ENCODE measurements at regions not wholly inside any gene's neighbourhood (a gene's known extent, or its start where the extent isn't known, plus 50 kb on each side); places are given as distances from the start of the nearest gene placed in this dataset.
A peak's percentile ranks its signal among the peaks of the same experiment; 100 is the strongest.
"Not testable (repeated sequence)": the region's sequence is repeated elsewhere in the genome, so short reads cannot be mapped to it uniquely, and the experiment has no call there.

DNA sequence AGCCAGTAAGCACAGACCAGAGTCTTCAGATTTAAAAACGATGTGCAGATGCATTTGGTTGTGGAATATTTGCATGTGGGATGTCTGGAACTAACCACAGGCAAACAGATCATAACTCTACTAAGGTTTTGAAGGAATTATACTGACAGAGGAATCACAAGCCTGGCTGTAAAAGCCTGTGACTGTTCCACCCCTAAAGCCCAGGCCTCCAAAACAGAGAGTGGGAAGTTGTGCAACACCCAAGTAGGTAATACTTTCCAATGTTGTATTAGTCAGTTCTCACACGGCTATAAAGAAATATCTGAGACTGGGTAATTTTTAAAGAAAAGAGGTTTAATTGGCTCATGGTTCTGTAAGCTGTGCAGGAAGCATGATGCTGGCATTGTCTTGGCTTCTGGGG lies 68.1 kb upstream of the DCD start:
- WGBS (ENCODE audit: insufficient coverage), result 42% methylated on average over 1 of the region's 2 CpGs
- Histone ChIP-seq H3K4me3 (ENCODE audit: low read length) (no peak overlapping the region), H3K27me3 (ENCODE audit: control insufficient read depth, insufficient read depth, low read length) (no peaks in the 10 kb centered on the region), H3K9me3 (replicated peaks; ENCODE audit: control insufficient read depth, low read depth, low read length) (no peaks in the 10 kb centered on the region), H3K27ac (ENCODE audit: low read length) (no peak overlapping the region), H3K36me3 (ENCODE audit: control insufficient read depth, insufficient read depth, low read length) (no peaks in the 10 kb centered on the region), H3K4me1 (ENCODE audit: control insufficient read depth, insufficient read depth, low read length) (no peaks in the 10 kb centered on the region)
- DNase-seq, result no peak

GRCh38 chr12:54713876-54714275 lies 65.7 kb upstream of the DCD start:
- H3K27me3 ChIP-seq (ENCODE audit: control insufficient read depth, insufficient read depth, low read length); H3K36me3 ChIP-seq (ENCODE audit: control insufficient read depth, insufficient read depth, low read length): not testable (repeated sequence)
- WGBS (ENCODE audit: insufficient coverage), result no CpG with 5 or more reads among the region's 3 CpGs

GRCh38 chr12:54711669-54712068 lies 63.5 kb upstream of the DCD start:
- H3K4me3 ChIP-seq (ENCODE audit: low read length), result no peak overlapping the region
- H3K27me3 ChIP-seq (ENCODE audit: control insufficient read depth, insufficient read depth, low read length), result no peaks in the 10 kb centered on the region

More at GRCh38 chr12:54713876-54714275, 65.7 kb upstream of the DCD start:
- not testable (repeated sequence) for DNase-seq; H3K4me3 ChIP-seq (ENCODE audit: low read length); H3K4me1 ChIP-seq (ENCODE audit: control insufficient read depth, insufficient read depth, low read length); H3K9me3 ChIP-seq (replicated peaks; ENCODE audit: control insufficient read depth, low read depth, low read length); H3K27ac ChIP-seq (ENCODE audit: low read length)

GRCh38 chr12:54708826-54709225 lies 60.7 kb upstream of the DCD start:
- Histone ChIP-seq H3K4me3 (ENCODE audit: low read length) (no peak overlapping the region), H3K27me3 (ENCODE audit: control insufficient read depth, insufficient read depth, low read length) (no peaks in the 10 kb centered on the region), H3K27ac (ENCODE audit: low read length) (no peak overlapping the region), H3K36me3 (ENCODE audit: control insufficient read depth, insufficient read depth, low read length) (no peaks in the 10 kb centered on the region), H3K4me1 (ENCODE audit: control insufficient read depth, insufficient read depth, low read length) (no peaks in the 10 kb centered on the region), H3K9me3 (replicated peaks; ENCODE audit: control insufficient read depth, low read depth, low read length) (no peaks in the 10 kb centered on the region)
- no CpG with 5 or more reads among the region's 4 CpGs for WGBS (ENCODE audit: insufficient coverage)
- DNase-seq, result no peak

More at GRCh38 chr12:54711669-54712068, 63.5 kb upstream of the DCD start:
- WGBS (ENCODE audit: insufficient coverage), result no CpG with 5 or more reads among the region's 1 CpG
- Histone ChIP-seq H3K36me3 (ENCODE audit: control insufficient read depth, insufficient read depth, low read length) (no peaks in the 10 kb centered on the region), H3K9me3 (replicated peaks; ENCODE audit: control insufficient read depth, low read depth, low read length) (no peaks in the 10 kb centered on the region), H3K27ac (ENCODE audit: low read length) (no peak overlapping the region), H3K4me1 (ENCODE audit: control insufficient read depth, insufficient read depth, low read length) (no peaks in the 10 kb centered on the region)
- DNase-seq, result no peak

DNA sequence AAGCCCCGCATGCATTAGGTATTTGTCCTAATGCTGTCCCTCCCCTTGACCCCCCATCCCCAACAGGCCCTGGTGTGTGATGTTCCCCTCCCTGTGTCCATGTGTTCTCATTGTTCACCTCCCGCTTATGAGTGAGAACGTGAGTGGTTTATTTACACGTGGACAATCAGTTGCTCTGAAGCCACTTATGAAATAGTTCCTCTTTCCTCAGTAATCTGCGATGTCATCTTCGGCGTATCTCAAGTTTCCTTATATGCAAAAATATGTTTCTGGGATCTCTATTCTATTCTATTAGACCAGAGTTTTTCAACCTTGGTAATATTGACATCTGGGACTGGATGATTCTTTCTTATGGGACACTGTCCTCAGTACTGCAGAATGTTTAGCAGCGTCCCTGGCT lies 56.0 kb upstream of the DCD start:
- H3K4me1 ChIP-seq (ENCODE audit: control insufficient read depth, insufficient read depth, low read length), result no peaks in the 10 kb centered on the region
- DNase-seq, result no peak
- no peaks in the 10 kb centered on the region for H3K36me3 ChIP-seq (ENCODE audit: control insufficient read depth, insufficient read depth, low read length)
- H3K4me3 ChIP-seq (ENCODE audit: low read length), result no peak overlapping the region
- no peaks in the 10 kb centered on the region for H3K27me3 ChIP-seq (ENCODE audit: control insufficient read depth, insufficient read depth, low read length)
- no peak overlapping the region for H3K27ac ChIP-seq (ENCODE audit: low read length)
- H3K9me3 ChIP-seq (replicated peaks; ENCODE audit: control insufficient read depth, low read depth, low read length), result no peaks in the 10 kb centered on the region
- no CpG with 5 or more reads among the region's 8 CpGs for whole genome bisulfite sequencing (ENCODE audit: insufficient coverage)

- H3K27me3 ChIP-seq (ENCODE audit: control insufficient read depth, insufficient read depth, low read length), result no peaks in the 10 kb centered on the region
- H3K4me1 ChIP-seq (ENCODE audit: control insufficient read depth, insufficient read depth, low read length), result no peaks in the 10 kb centered on the region
- DNase-seq, result peak; percentile 61
- no peaks in the 10 kb centered on the region for H3K9me3 ChIP-seq (replicated peaks; ENCODE audit: control insufficient read depth, low read depth, low read length)
- H3K4me3 ChIP-seq (ENCODE audit: low read length), result no peak overlapping the region
- H3K27ac ChIP-seq (ENCODE audit: low read length), result no peak overlapping the region
- no CpG with 5 or more reads among the region's 2 CpGs for WGBS (ENCODE audit: insufficient coverage)
- H3K36me3 ChIP-seq (ENCODE audit: control insufficient read depth, insufficient read depth, low read length), result no peaks in the 10 kb centered on the region
Observed at GRCh38 chr12:54701940-54702592, 53.9 kb upstream of the DCD start.

GRCh38 chr12:54700849-54701248 lies 52.7 kb upstream of the DCD start:
- Histone ChIP-seq H3K27ac (ENCODE audit: low read length) (no peak overlapping the region), H3K9me3 (replicated peaks; ENCODE audit: control insufficient read depth, low read depth, low read length) (no peaks in the 10 kb centered on the region), H3K4me3 (ENCODE audit: low read length) (no peak overlapping the region), H3K27me3 (ENCODE audit: control insufficient read depth, insufficient read depth, low read length) (no peaks in the 10 kb centered on the region), H3K4me1 (ENCODE audit: control insufficient read depth, insufficient read depth, low read length) (no peaks in the 10 kb centered on the region), H3K36me3 (ENCODE audit: control insufficient read depth, insufficient read depth, low read length) (no peaks in the 10 kb centered on the region)
- no CpG with 5 or more reads among the region's 2 CpGs for WGBS (ENCODE audit: insufficient coverage)
- DNase-seq, result no peak

DNA sequence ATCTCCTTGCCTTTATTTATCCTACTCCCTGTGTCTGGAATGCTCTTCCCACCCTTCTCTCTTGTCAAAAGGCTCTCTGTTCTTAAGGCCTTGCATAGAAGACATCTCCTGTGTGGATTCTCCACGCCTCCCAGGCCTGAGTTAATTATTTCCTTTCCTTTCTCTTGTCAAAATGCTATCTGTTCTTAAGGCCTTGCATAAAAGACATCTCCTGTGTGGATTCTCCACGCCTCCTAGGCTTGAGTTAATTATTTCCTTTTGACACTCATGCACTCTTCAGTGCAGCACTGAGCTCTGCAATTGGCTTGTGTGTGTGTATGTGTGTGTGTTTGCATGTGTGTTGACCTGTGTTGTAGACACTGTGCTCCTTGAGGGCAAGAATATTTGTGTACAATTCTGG lies 52.1 kb upstream of the DCD start:
- no peak overlapping the region for H3K4me3 ChIP-seq (ENCODE audit: low read length)
- no peak for DNase-seq
- no peaks in the 10 kb centered on the region for H3K4me1 ChIP-seq (ENCODE audit: control insufficient read depth, insufficient read depth, low read length)
- no peaks in the 10 kb centered on the region for H3K9me3 ChIP-seq (replicated peaks; ENCODE audit: control insufficient read depth, low read depth, low read length)
- H3K27ac ChIP-seq (ENCODE audit: low read length), result no peak overlapping the region
- WGBS (ENCODE audit: insufficient coverage), result 38% methylated on average over 1 of the region's 2 CpGs
- H3K27me3 ChIP-seq (ENCODE audit: control insufficient read depth, insufficient read depth, low read length), result no peaks in the 10 kb centered on the region
- H3K36me3 ChIP-seq (ENCODE audit: control insufficient read depth, insufficient read depth, low read length), result no peaks in the 10 kb centered on the region

Data from muscle of leg (tissue), 3 donors.